GM21447 (cell line): ENCODE measurements at regions not wholly inside any gene's neighbourhood (a gene's known extent, or its start where the extent isn't known, plus 50 kb on each side); places are given as distances from the start of the nearest gene placed in this dataset.
"Not testable (repeated sequence)": the region's sequence is repeated elsewhere in the genome, so short reads cannot be mapped to it uniquely, and the experiment has no call there.

Experiments
- ATAC-seq: cut with Tn5 transposase; IDR thresholded peaks from one replicate; pipeline ENCODE4 v1.9.1; 2021; ENCODE audit not compliant: unreplicated experiment

DNA sequence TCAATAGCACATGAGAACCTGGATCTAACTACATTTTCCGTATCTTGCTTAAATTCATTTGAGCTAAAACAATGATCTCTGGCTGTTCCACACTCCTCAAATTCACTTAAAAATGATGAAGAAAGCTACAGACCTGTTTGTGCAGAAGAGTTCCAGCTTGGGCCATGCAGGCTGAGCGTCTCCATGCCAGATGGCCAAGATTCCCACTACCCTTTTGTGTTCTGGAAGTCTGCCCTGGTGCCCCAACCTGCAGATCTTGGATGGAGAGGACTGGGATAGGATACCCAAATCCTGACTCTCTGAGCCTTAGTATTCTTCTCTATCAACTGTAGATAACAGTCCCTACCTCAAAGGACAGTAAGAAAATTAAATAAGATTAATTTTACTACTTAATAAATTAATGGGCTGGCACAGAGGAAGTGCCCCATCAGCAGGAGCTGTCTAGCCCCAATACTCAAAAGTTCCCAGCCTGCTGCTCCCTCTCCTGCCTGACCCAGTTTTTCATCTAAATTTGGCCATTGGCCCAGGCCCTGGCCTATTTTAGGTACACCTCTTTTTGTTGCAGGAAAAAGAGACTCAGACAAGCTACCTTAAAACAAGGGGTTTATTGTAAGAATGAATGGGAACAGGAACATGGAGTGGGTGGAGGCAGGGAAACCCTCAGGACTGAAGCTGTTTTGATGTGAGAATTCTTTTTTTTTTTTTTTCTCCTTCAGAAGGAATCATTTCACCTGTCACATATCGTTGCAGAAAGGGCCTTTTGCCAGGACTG lies 81.4 kb upstream of the GRK3 start:
- ATAC-seq, result no peak

DNA sequence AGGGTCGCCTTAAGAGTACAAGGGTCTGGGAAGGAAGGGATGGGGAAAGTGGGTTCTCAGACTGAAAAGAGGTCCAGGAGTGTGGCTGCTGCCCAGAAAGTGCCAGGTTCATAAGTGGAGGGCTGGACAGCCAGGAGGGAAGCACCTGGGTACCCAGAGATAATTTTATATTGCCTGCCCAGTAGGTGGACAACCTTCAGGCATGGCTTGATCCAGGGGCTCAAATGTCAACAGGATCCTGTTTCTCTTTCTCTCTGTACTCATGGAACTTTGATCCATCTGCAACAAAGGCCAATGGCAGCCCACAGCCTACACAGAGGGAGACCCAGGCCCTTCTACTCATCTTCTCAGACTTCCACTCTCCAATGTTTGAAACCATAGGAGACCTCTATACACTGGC lies 80.5 kb upstream of the GRK3 start:
- no peak for ATAC-seq

DNA sequence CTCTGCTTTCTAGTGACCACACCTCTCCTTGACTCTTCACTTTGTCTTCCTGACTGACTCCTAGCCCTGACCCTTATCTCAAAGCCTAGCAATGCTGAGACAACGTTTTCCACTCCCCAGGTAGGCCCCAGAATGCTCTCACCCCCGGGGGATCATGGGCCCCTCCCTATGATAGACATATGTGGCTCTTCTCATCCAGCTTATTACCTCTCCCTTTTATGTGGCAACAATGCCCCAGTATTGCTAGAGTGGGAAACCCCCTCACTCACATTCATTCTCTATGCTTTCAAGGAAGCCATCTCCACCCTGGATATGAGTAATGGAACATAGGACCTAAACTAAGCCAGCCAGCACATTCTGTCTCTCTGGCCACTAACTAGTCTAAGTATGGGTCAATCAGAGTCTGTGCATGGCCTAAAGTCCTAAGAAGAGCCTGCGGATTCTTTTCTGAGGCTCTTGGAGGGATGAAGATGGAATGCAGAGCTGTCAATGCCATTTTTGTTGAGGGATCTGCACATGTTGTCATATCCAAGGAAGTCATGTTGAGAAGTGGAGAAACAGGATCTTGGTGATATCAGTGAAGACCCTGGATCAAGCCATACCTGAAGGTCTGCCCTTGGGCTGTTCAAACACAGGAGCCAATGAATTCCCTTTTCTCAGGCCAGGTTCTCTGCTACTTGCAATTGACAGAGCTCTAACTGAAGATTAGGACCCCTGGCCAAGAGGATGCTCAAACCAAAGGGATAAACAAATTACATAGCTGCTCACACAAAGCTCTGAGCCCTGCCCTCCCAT lies 79.8 kb upstream of the GRK3 start:
- ATAC-seq, result no peak

DNA sequence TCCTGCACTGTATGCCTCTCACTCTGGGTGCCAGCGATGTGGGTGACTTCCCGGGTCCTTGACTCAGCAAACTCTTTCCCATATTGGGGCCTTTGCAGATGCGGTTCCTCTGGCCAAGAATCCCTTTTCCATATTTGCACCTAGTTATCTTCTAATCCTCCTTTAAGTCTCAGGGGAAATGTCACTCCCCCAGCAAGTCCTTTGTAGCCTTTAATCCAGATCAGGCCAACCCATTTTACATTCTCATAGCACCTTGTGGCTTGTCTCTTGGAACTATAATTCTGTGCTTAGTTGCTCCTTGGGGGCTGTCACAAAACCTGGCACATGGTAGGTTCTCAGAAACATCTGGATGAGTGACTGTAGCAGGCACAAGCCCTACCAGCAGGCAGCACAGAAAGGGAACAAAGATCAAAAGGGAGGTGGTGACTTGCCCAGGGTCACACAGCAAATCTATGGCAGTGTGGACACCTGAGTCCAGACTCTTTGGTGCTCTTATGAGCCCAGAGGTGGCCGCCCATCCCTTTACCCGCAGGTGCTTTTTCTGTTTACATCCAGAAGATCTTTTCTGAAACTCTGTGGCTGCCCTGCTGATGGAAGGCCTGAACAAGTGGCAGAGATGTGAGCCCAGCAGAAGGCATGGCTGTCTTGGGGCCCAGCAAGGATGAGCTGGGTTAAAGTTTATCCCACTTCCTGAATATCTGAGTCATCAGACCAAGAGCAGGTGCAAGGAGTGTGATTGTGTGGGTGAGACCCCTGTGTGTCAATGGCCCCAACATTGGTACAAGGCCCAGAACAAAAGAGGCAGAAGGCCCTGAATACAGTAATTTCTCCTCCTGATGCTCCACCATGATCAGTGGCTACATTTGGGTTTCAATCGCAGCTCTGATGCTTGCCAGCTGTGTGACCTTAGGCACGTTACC lies 78.6 kb upstream of the GRK3 start:
- ATAC-seq, result no peak

DNA sequence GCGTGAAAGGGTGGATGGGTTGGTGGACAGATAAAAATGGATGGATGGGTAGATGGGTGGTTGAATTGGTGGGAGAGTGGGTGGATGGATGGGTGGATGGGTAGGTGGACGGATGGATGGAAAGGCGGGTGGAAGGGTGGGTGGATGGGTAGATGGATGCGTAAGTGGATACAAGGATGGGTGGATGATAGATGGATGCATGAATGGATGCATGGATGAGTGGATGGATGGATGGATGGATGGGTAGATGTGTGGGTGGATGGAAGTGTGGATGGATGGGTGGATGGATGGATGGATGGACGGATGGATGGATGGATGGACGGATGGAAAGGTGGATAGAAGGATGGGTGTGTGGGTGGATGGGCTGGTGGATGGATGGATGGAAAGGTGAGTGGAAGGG lies 77.0 kb upstream of the GRK3 start:
- ATAC-seq, result no peak

DNA sequence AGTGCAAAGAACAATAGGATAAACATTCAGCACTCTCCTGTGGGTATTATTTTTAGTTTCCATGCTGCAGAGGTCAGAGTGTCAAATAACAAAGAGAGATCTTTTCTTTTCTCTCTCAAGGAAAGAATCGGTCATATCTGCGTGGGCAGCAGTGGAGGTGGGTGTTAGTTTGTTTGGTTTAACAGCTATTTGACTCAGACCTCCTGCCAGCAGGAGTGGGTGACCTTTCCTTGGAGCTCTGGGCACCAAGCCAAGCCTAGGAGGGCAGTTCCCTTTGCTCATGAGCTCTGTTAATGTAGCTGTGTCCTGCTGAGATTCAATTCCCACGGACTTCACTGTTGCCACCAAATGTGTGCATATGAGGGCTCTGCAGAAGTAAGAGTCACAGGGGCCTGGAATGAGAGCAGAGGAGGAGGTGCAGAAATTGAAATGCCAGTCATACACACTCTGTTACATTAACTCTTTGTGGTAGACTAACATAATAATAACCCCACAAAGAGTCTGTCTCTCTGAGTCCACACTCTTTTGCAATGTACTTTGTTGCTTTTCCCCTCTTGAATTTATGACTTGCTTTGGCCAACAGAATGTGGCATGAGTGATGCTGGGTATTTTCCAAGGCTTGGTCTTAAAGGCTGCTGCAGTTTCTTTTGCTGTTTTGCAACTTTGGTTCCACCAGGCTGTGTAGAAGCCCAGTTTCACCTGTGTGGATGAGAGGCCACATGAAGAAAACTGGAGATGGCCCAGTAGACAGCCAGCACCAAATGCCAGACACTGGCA lies 76.0 kb upstream of the GRK3 start:
- ATAC-seq, result no peak

DNA sequence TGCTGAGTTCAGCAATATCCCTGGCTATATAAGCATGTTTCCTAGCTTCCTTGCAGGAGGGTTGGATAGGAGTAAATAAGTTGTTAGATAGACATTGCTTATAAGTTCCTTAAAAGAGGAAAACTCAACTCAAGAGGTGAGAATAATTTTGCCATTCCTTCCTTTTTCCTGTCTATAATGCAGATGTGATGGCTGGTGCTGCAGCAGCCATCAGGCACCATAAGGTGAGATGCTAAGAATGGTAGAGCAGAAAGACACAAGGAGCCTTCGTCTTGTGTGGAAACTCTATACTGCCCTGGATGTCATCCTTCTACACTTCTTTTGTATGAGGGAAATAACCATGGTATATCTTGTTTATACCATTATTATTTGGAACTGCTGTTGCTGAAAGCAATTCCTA lies 74.5 kb upstream of the GRK3 start:
- no peak for ATAC-seq

DNA sequence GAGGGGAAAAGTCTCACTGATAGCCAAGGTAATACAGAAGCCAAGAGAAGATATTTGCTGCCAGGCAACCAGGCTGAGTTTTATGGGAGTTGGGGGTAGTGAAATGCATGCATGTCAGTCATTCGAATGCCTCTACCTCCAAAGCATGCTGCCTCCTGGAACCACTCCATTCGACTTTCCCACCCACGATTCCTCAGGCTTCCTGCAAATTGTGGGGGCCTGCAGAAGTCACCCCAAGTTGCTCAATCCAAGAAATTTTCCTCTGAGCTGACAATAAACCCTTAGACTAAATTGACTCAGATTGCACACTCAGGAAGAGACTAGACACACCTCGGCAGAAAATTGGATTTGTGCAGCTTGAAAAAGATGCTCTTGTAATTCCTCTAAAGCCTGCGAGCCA lies 73.6 kb upstream of the GRK3 start:
- no peak for ATAC-seq

DNA sequence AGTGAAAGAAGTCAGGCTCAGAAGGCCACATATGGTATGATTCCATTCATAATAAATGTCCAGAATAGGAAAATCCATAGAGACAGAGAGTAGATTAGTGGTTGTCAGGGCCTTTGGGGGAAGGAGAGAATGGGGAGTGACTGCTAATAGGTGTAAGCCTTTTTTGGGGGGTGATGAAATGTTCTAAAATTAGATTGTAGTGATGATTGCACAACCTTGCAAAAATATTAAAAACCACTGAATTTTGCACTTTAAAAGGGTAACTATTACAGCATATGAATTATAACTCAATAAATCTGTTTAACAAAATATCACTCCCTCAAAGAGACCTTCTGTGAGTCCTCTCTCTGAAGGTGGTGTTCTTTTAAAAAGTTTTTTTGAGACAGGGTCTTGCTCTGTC lies 72.3 kb upstream of the GRK3 start:
- no peak for ATAC-seq

DNA sequence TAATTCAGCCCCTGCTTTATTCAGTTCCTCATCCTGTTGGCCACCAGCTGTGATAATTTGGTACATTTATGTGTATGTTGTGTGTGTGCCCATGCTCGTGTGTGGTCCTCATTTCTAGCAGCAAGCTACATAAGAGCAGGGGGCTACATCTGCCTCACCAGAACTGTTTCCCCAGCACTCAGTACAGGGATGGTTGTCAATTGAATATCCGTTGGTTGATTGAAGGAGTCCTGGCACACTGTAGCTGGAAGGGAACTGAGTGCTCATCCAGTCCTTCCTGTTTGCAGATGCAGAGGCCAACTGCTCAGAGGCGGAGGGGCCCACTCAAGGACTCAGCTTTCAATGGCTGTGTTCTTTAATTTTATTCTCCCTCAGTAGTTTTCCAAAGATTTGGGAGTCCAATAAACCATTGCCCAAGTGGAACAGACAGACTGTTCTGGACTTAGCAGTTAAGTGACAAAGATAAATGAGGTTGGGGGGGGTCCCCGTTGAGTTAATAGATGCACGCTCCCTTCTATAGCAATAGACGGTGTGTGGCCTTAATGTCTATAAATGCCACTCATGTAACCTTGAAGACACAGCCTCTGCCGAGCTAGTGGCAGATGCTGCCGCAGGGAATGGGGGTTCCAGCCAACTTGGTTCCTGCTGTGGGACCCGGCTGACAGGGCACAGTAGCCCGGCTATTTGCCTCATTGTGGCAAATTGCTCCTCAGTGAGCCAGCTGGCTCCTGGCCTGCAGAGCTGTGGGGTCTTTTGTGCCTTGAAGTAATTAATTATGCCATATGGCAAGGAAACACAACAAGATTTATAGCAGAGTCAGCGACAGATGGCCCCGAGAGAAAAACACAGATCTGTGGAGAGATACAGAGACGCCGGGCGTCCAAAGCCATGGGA lies 71.4 kb upstream of the GRK3 start:
- no peak for ATAC-seq

DNA sequence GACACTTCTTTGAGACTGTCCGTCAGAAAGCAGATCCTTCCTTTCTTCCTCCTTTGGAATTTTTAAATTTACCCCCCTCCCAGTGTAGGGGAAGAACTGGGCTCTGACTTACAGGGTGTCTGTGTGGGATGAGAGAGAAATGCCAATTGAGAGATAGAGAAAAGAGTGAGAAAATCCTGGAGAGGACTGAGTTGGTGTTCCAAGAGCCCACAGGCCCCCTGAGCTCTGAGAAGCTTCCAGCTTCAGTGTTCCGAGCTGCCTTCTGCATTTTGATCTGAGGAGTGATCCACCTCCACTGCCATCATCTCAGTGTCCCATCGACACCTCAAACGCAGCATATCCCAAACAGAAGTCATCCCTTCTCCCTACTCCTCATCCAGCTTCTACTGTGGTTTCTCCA lies 70.7 kb upstream of the GRK3 start:
- ATAC-seq, result no peak

DNA sequence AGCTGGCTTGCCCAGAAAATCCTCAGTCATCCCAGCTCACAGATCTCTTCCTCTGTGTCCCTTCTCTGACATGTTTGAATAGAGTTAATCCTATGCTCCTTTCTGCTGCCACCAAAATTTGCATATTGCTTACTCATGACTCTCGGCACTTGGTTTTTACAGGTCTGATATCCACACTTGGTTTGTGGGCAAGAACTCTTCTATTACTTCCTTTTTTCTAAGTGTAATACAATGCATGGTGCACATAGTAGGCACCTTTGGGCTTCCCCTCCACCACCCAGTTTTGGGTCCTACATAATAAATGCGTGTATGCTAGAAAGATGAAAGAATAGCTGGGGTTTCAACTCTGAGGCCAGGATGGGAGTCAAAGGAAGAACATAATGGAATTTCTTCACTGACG lies 69.7 kb upstream of the GRK3 start:
- peak; percentile 94 for ATAC-seq

DNA sequence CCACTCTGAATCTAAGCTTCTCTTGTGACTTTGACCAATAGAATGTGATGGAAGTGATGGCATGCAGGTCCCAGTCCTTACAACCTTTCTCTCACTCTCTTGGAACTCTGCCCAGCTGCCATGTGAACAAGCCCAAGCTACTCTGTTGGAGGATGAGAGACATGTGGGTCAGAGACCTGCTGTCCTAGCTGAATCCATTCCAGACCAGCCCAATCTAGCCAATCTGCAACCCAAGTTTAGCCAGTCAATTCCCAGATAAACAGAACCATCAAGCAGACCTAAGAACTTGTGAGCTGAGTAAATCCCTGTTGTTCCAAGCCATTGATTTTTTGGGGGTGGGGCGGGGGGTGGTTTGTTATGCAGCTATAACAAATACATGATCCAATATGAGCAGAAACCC lies 69.2 kb upstream of the GRK3 start:
- no peak for ATAC-seq

DNA sequence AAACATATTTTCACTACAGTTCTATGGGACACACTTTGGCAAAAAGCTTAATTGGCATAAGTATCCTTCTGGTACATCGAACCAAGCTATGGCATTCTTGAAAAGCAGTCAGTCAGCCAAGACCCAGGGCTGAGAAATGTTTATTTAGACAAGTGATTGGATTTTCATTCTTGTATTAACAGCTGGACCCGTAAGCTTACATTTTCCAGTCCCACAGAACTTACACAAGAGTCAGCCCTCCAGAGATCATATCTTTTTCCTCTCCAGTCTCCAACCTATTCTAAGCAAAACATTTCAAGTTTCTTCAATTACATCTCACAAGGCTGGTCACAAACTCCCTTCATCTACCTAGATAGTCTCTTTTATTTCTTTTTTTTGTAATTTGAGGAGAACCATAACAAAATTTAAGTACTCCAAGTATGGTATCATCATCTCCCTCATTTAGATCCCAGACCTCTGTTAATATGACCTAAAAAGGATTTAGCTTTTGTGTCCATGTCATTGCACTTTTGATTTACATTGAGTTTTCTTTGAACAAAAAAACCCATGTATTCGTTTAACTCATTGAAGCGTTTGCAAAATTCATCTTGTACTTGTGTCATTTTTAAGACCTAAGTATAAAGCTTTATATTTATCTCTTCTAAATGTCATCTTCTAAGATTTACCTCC lies 67.9 kb upstream of the GRK3 start:
- no peak for ATAC-seq

DNA sequence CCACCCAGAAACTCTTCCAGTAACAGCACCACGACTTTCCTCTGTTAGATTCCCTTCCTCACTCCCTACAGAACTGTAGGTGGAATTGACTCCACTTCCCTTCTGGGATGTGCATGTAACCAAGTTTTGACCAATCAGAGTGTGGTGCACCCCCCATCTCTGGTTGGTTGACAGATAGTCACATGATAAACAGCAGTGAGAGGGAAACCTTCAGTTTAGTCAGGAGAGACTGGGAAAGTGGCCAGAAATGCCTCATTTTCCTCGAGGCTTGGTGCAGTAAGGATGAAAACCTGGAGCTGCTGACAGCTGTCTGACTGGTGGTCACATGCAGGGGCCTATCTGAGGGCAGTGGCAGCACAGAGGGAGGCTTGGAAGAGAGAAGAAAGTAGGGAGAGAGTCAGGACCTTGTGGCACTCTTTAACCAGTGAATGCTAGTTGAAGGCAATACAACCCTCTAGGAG lies 67.3 kb upstream of the GRK3 start:
- no peak for ATAC-seq

DNA sequence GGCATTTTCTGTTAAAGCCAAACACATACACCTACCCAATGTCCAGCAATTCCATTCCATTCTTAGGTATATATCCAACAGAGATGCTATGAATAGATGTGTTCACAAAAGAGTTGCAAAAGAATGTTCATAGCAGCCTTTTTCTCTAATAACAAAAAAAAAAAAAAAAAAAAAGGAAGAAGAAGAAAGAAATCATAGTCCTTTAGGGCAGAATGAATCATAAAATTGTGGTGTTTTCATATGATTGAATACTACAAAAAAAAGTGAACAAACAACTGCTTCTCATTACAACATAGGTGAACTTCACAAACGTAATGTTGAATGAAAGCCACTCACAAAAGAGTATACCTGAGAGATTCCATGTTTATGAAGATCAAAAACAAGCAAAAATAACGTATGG lies 66.8 kb upstream of the GRK3 start:
- ATAC-seq, result no peak

DNA sequence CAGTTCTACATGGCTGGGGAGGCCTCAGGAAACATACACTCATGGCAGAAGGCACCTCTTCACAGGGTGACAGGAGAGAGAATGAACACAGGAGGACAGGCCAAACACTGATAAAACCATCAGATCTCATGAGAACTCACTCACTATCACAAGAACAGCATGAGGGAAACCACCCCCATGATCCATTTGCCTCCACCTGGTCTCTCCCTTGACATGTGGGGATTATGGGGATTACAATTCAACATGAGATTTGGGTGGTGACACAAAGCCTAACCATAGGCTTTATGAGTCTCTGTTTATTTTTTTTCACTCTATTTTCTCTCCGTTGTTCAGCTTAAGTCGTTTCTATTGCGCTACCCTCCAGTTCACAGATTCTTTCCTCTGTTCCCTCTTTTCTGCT lies 63.8 kb upstream of the GRK3 start:
- ATAC-seq, result not testable (repeated sequence)

DNA sequence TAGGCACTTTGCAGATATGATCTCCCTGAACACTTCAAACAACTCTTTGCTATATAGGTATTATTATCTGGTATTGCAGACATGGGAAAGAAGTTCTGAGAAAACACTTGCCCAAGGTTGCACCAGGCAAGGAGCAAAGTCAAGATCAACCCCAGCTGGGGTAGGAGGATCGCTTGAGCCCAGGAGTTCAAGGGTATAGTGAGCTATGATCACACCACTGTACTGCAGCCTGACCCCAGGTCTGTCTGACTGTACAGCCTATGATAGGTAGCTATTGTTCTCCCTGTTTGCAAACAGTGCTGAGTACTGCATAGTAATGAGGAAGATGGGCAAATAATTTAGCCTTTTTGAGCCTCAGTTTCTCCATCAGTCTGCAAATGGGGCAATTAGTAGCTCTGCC lies 60.5 kb upstream of the GRK3 start:
- ATAC-seq, result not testable (repeated sequence)

DNA sequence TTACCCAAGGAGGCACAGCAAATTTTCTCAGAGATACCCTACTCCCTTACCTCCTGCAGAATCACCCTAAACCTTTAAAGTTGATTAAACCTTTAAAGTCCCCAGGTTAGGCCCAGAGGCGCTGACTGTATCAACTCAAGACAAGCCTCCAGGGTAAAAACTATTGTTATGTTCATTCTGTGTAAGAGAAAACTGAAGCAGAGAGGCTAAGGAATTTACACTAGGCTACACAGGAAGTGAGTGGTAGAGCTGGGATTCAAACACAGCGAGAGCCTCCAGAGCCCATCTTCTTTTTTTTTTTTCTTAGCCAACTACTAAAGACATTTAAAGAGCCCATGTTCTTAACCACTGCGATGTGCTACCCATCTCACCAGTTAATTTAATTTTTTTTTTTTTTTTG lies 56.3 kb upstream of the GRK3 start:
- no peak for ATAC-seq
